Spleen (tissue), 11 donors: ENCODE measurements at regions not wholly inside any gene's neighbourhood (a gene's known extent, or its start where the extent isn't known, plus 50 kb on each side); places are given as distances from the start of the nearest gene placed in this dataset.
"Not testable (repeated sequence)": the region's sequence is repeated elsewhere in the genome, so short reads cannot be mapped to it uniquely, and the experiment has no call there.

Experiments
- DNase-seq: peaks from one replicate; pipeline ENCODE4 v3.0.0-alpha.2; 2020
- H3K27ac ChIP-seq, 8 donors: fragments of 200-600 bp; sonication (generic) in 7 of 8; 1 replicate in 4 of 8; 2 replicates in 4 of 8; pipeline versions ENCODE4 v1.5.0 to v1.8.0; 2016 to 2021; ENCODE audit warnings: inconsistent platforms in 4 of 8, mild to moderate bottlenecking in 4 of 8, moderate library complexity in 1 of 8
- H3K27me3 ChIP-seq, 7 donors: fragments of 200-600 bp; sonication (generic) in 6 of 7; replicated peaks in 1 of 7; 1 replicate in 4 of 7; 2 replicates in 3 of 7; pipeline versions ENCODE4 v1.5.0 to v1.8.0; 2016 to 2021; ENCODE audit warnings: inconsistent platforms in 3 of 7, mild to moderate bottlenecking in 1 of 7
- H3K36me3 ChIP-seq, 6 donors: fragments of 200-600 bp; sonication (generic) in 5 of 6; 1 replicate in 4 of 6; 2 replicates in 2 of 6; pipeline versions ENCODE4 v1.5.0 to v1.8.0; 2016 to 2021; ENCODE audit warnings: inconsistent platforms in 2 of 6
- H3K4me1 ChIP-seq, 6 donors: fragments of 200-600 bp; sonication (generic) in 5 of 6; 1 replicate in 3 of 6; 2 replicates in 3 of 6; pipeline versions ENCODE4 v1.5.0 to v1.8.0; 2016 to 2021; ENCODE audit warnings: inconsistent platforms in 3 of 6
- H3K4me3 ChIP-seq, 8 donors: fragments of 200-600 bp; sonication (generic) in 7 of 8; 1 replicate in 4 of 8; 2 replicates in 4 of 8; pipeline versions ENCODE4 v1.5.0 to v1.8.0; 2016 to 2021; ENCODE audit warnings: inconsistent platforms in 4 of 8, mild to moderate bottlenecking in 4 of 8, moderate library complexity in 2 of 8
- H3K9me3 ChIP-seq, 8 donors: fragments of 200-600 bp; sonication (generic) in 7 of 8; 1 replicate in 4 of 8; 2 replicates in 4 of 8; pipeline versions ENCODE4 v1.5.0 to v1.8.0; 2016 to 2021; ENCODE audit warnings: inconsistent platforms in 4 of 8
- POLR2A ChIP-seq, 3 donors: fragments of 450-650 bp; IDR thresholded peaks; one replicate each; pipeline ENCODE4 v1.5.1; 2017; ENCODE audit warnings: antibody characterized with exemption in 3 of 3, mild to moderate bottlenecking in 1 of 3
- POLR2AphosphoS5 ChIP-seq, 3 donors: sonication (generic); formaldehyde crosslinking; IDR thresholded peaks; one replicate each; pipeline ENCODE4 v1.5.1; 2017; ENCODE audit warnings: antibody characterized with exemption in 3 of 3
- WGBS, 5 donors: extraction: QIAGEN DNeasy Blood & Tissue Kit in 3 of 5; methylation state at CpG; one replicate each; pipeline versions ENCODE4 v1.1.5 to v1.1.7; 2013 to 2018; 5-methylcytosine and 5-hydroxymethylcytosine counted together
- intact Hi-C: fragments of 100-400 bp; cut with DNase I; formaldehyde crosslinking; loops from one replicate; pipeline ENCODE4 v1.15.0; 2023; ENCODE audit warnings: low total_unique reads
- TF ChIP-seq, protein P1 (sequence below), 11 experiments: fragments of 200-600 bp in 7 of 11; fragments of 450-650 bp in 4 of 11; sonication (generic) in 4 of 11; IDR thresholded peaks in 8 of 11; conservative IDR thresholded peaks in 3 of 11; 1 replicate in 7 of 11; 2 replicates in 4 of 11; pipeline versions ENCODE4 v1.4.0 to v1.8.0; 2016 to 2021; ENCODE audit warnings: antibody characterized with exemption in 11 of 11, inconsistent platforms in 4 of 11, mild to moderate bottlenecking in 1 of 11
- donor health status: healthy with polysubstance abuse.
- donor health status: DM: no; HTN: no; CAD: no; lungs with moderate emphysema.
- donor health status: DM: no; HTN: no; CAD: no.
- donor health status: Bipolar disorder and iron deficiency.
- donor health status: healthy.
- donor health status: DM: no; HTN: no; CAD: no.
- donor health status: DM: yes; HTN: yes; CAD: no.

DNA sequence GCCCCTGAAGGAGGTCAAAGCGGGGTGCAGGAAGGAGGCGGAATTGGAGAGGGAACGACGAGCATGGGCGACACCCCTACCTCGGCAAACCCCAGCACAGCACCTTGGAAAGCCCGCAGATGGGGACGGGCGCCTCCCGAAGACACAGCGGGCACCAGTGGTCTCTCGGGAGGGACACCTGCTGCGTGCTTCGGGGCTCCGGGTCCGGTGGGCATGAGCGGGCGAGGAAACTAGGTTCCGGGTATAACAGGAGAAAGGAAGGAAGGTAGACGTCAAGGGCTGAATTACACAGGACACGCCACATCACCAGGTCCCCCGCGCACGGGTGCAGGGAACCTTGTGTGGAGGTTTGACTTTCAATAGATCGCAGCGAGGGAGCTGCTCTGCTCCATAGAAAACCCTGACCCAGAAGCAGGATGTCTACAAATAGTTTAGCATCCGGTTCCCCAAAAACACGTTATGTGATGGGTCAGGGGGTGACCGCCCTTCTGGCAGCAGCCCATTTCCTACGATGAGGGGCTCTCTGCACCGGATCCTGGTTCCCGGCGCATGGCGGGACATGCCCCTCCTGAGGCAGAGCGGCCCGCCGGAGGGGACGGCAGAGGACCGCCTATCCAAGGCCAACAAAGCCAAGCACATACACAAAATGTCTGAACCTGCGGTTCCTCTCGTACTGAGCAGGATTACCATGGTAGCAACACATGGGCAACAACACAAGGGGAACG is 196.9 kb downstream of the ALG10 start:
- TF ChIP-seq POLR2A (IDR thresholded peaks at IDR 0.05), result no peak
- no peak for TF ChIP-seq POLR2AphosphoS5 (IDR thresholded peaks at IDR 0.05)
- peak overlapping the region; percentile 20 to 64 (median 34) for H3K4me3 ChIP-seq
- intact Hi-C loops, result loop anchor here (5.0 to 10.0 kb wide), 2 partner anchors 102 to 1464 kb away; partner anchors contain the start of gene YARS2
- peak overlapping the region in 7 of 8 donors; percentile 19 to 79 (median 74) for H3K27ac ChIP-seq
- WGBS, 5 donors, result 31 to 58% (median 52%) methylated on average over 34 to 42 of the region's 42 CpGs
- no peaks in the 10 kb centered on the region for H3K9me3 ChIP-seq
- no peak for DNase-seq
- peaks cover 0 to 20% (median 8%) of the 10 kb centered on the region in 7 donors for H3K27me3 ChIP-seq
- peaks cover 0 to 17% (median 10%) of the 10 kb centered on the region in 6 donors for H3K4me1 ChIP-seq
- H3K36me3 ChIP-seq, result no peaks in the 10 kb centered on the region

DNA sequence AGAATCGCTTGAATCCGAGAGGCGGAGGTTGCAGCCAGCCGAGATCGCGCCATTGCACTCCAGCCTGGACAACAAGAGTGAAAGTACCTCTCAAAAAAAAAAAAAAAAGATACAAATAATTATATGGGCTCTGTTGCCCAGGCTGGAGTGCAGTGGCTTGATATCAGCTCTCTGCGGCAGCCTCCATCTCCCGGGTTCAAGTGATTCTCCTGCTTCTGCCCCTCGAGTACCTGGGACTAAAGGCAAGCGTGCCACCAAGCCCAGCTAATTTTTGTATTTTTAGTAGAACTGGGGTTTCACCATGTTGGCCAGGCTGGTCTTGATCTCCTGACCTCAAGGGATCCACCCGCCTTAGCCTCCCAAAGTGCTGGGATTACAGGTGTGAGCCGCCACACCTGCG is 197.8 kb downstream of the ALG10 start:
- DNase-seq, H3K27ac ChIP-seq, H3K36me3 ChIP-seq, H3K4me3 ChIP-seq, intact Hi-C loops, H3K9me3 ChIP-seq: not testable (repeated sequence)
- Histone ChIP-seq H3K4me1 (peaks cover 0 to 17% (median 10%) of the 10 kb centered on the region in 6 donors), H3K27me3 (peaks cover 0 to 20% (median 8%) of the 10 kb centered on the region in 7 donors)
- whole genome bisulfite sequencing, 5 donors, result 92 to 97% (median 95%) methylated on average over 13 of the region's 13 CpGs

DNA sequence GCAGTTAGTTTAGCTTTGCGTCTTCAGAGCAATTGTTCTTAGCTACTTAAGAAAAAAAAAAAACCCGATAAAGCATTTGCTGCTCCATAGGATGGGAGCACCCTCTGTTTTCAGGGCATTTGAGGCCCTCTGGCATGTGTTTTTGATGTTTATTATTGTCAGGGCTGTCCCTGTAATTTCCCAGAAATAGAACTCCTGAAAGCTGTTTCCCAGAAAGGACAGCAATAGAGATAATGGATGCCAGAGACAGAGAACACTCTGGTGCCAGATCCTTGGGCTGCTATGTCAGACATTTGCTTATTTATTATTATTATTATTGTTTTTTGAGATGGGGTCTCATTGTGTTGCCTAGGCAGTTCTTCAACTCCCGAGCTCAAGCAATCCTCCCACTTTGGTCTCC is 201.3 kb downstream of the ALG10 start:
- 79 to 86% (median 85%) methylated on average over 3 of the region's 3 CpGs for WGBS, 5 donors
- H3K36me3 ChIP-seq, result no peaks in the 10 kb centered on the region
- peaks cover 0 to 18% (median 7%) of the 10 kb centered on the region in 7 donors for H3K27me3 ChIP-seq
- TF ChIP-seq POLR2A (IDR thresholded peaks at IDR 0.05), result no peak
- TF ChIP-seq POLR2AphosphoS5 (IDR thresholded peaks at IDR 0.05), result no peak
- TF ChIP-seq, protein P1, sequence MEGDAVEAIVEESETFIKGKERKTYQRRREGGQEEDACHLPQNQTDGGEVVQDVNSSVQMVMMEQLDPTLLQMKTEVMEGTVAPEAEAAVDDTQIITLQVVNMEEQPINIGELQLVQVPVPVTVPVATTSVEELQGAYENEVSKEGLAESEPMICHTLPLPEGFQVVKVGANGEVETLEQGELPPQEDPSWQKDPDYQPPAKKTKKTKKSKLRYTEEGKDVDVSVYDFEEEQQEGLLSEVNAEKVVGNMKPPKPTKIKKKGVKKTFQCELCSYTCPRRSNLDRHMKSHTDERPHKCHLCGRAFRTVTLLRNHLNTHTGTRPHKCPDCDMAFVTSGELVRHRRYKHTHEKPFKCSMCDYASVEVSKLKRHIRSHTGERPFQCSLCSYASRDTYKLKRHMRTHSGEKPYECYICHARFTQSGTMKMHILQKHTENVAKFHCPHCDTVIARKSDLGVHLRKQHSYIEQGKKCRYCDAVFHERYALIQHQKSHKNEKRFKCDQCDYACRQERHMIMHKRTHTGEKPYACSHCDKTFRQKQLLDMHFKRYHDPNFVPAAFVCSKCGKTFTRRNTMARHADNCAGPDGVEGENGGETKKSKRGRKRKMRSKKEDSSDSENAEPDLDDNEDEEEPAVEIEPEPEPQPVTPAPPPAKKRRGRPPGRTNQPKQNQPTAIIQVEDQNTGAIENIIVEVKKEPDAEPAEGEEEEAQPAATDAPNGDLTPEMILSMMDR (IDR thresholded peaks at IDR 0.05 in 8 of 11, conservative IDR thresholded peaks at IDR 0.05 in 3 of 11), result no peak
- H3K27ac ChIP-seq, result no peak overlapping the region
- intact Hi-C loops, result no loop called here
- no peak overlapping the region for H3K4me3 ChIP-seq
- peaks cover 0 to 7% (median 3%) of the 10 kb centered on the region in 6 donors for H3K4me1 ChIP-seq
- no peak for DNase-seq
- peaks cover 0 to 28% (median 10%) of the 10 kb centered on the region in 8 donors for H3K9me3 ChIP-seq

DNA sequence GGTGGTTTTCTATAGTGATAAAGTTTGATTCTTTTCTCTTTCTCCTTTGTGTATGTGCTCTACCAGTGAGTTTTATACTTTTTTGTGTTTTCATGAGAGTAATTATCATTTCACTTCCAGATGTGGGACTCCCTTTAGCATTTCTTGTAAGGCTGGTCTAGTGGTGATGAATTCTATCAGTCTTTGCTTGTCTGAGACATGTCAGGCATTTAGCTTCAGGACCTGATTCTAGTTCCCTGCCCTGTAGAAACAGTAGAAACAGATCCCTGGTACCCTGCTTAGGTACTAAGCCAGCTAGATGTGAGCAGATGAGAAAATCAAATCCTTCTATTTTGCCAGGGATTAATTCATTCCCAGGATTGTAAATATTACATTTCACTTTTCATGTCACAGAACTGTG is 203.7 kb downstream of the ALG10 start:
- H3K4me3 ChIP-seq, DNase-seq, H3K4me1 ChIP-seq, intact Hi-C loops, H3K36me3 ChIP-seq, H3K27ac ChIP-seq: not testable (repeated sequence)
- Histone ChIP-seq H3K9me3 (peaks cover 0 to 28% (median 10%) of the 10 kb centered on the region in 8 donors), H3K27me3 (peaks cover 0 to 21% (median 0%) of the 10 kb centered on the region in 7 donors)

DNA sequence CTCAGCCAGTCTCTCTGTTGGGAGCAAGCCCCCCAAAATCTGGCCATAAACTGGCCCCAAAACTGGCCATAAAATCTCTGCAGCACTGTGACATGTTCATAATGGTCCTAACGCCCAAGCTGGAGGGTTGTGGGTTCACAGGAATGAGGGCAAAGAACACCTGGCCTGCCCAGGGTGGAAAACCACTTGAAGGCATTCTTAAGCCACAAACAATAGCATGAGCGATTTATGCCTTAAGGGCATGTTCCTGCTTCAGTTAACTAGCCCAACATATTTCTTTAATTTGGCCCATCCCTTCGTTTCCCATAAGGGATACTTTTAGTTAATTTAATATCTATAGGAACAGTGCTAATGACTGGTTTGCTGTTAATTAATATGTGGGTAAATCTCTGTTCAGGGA is 205.8 kb downstream of the ALG10 start:
- 42 to 52% (median 49%) methylated on average over 3 of the region's 3 CpGs for WGBS, 5 donors
- intact Hi-C loops, DNase-seq: not testable (repeated sequence)

DNA sequence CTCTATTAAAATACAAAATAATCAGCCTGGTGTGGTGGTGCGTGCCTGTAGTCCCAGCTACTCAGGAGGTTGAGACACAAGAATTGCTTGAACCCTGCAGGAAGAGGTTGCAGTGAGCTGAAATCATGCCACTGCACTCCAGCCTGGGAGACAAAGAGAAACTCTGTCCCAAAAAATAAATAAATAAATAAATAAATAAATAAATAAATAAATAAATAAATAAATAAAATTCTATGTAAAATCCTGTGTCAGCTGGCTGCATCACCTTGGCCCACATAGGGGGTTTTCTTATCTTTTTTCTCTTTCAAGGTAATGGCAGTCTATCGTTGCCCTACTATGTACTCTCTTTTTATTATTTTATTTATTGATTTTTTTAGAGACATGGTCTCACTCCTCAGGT is 206.7 kb downstream of the ALG10 start:
- H3K36me3 ChIP-seq, intact Hi-C loops, H3K27ac ChIP-seq, DNase-seq, H3K4me1 ChIP-seq, H3K4me3 ChIP-seq: not testable (repeated sequence)
- 75 to 84% (median 79%) methylated on average over 2 of the region's 2 CpGs for WGBS, 5 donors
- H3K27me3 ChIP-seq, result peaks cover 0 to 21% (median 0%) of the 10 kb centered on the region in 7 donors
- H3K9me3 ChIP-seq, result peaks cover 0 to 28% (median 10%) of the 10 kb centered on the region in 8 donors

More for the DNA sequence above, 205.8 kb downstream of the ALG10 start:
- H3K4me1 ChIP-seq, H3K27ac ChIP-seq, H3K36me3 ChIP-seq, H3K4me3 ChIP-seq: not testable (repeated sequence)
- peaks cover 0 to 28% (median 10%) of the 10 kb centered on the region in 8 donors for H3K9me3 ChIP-seq
- peaks cover 0 to 21% (median 0%) of the 10 kb centered on the region in 7 donors for H3K27me3 ChIP-seq
